GM23338 (cell line): ENCODE measurements at regions not wholly inside any gene's neighbourhood (a gene's known extent, or its start where the extent isn't known, plus 50 kb on each side); places are given as distances from the start of the nearest gene placed in this dataset.

ENCODE experiments used
- ATAC-seq: fragments of 200-7000 bp; cut with Tn5 transposase; 3 replicates; pipeline ENCODE4 v1.9.1; 2020
- DNase-seq: peaks from one replicate; pipeline ENCODE4 v3.0.0-alpha.2; 2015; ENCODE audit warnings: low spot score
- H2AFZ ChIP-seq: fragments of 200-600 bp; sonication (generic); 2 replicates; pipeline ENCODE4 v1.8.0; 2016; ENCODE audit warnings: antibody characterized with exemption, mild to moderate bottlenecking, moderate library complexity
- H3F3A ChIP-seq: fragments of 200-600 bp; sonication (generic); replicated peaks from 2 replicates; pipeline ENCODE4 v1.8.0; 2017; ENCODE audit warnings: antibody characterized with exemption, mixed run types, low read depth
- H3K27ac ChIP-seq: fragments of 200-600 bp; sonication (generic); 2 replicates; pipeline ENCODE4 v1.6.1; 2016; ENCODE audit warnings: low read depth
- H3K27me3 ChIP-seq: fragments of 200-600 bp; sonication (generic); 2 replicates; pipeline ENCODE4 v1.8.0; 2016; ENCODE audit warnings: mild to moderate bottlenecking, mixed run types, moderate library complexity; ENCODE audit not compliant: insufficient read depth
- H3K36me3 ChIP-seq: fragments of 200-600 bp; sonication (generic); 2 replicates; pipeline ENCODE4 v1.8.0; 2016; ENCODE audit warnings: mild to moderate bottlenecking; ENCODE audit not compliant: insufficient read depth
- H3K4me1 ChIP-seq: fragments of 200-600 bp; sonication (generic); 2 replicates; pipeline ENCODE4 v1.8.0; 2016; ENCODE audit warnings: mild to moderate bottlenecking, moderate library complexity; ENCODE audit not compliant: insufficient read depth
- H3K4me2 ChIP-seq: fragments of 200-600 bp; sonication (generic); 2 replicates; pipeline ENCODE4 v1.7.1; 2017; ENCODE audit warnings: mixed run types
- H3K4me3 ChIP-seq: fragments of 200-600 bp; sonication (generic); 2 replicates; pipeline ENCODE4 v1.6.1; 2016; ENCODE audit warnings: mixed run types
- H3K79me2 ChIP-seq: fragments of 200-600 bp; sonication (generic); replicated peaks from 2 replicates; pipeline ENCODE4 v1.8.0; 2017; ENCODE audit warnings: mild to moderate bottlenecking; ENCODE audit not compliant: insufficient read depth
- H3K9me2 ChIP-seq: fragments of 200-600 bp; sonication (generic); 2 replicates; pipeline ENCODE4 v1.8.0; 2017; ENCODE audit not compliant: insufficient read depth
- H4K20me1 ChIP-seq: fragments of 200-600 bp; sonication (generic); replicated peaks from 2 replicates; pipeline ENCODE4 v1.8.0; 2017; ENCODE audit warnings: mild to moderate bottlenecking; ENCODE audit not compliant: insufficient read depth
- H3K27ac Mint-ChIP-seq: 2 replicates; pipeline ENCODE4 v1.8.0; 2020; ENCODE audit warnings: inconsistent platforms, mild to moderate bottlenecking, moderate library complexity, mixed read lengths
- H3K27me3 Mint-ChIP-seq: 3 replicates; pipeline ENCODE4 v1.8.0; 2022; ENCODE audit warnings: low read depth, mild to moderate bottlenecking, moderate library complexity, mixed read lengths, inconsistent platforms; ENCODE audit not compliant: insufficient read depth, poor library complexity
- H3K36me3 Mint-ChIP-seq: 3 replicates; pipeline ENCODE4 v1.8.0; 2021; ENCODE audit warnings: low read depth, mild to moderate bottlenecking, inconsistent platforms, moderate library complexity, mixed read lengths
- H3K4me1 Mint-ChIP-seq: 3 replicates; pipeline ENCODE4 v1.8.0; 2020; ENCODE audit warnings: mild to moderate bottlenecking, inconsistent platforms, mixed read lengths
- H3K4me3 Mint-ChIP-seq: 3 replicates; pipeline ENCODE4 v1.8.0; 2021; ENCODE audit warnings: moderate library complexity, mild to moderate bottlenecking, inconsistent platforms, mixed read lengths
- H3K9me3 Mint-ChIP-seq: 3 replicates; pipeline ENCODE4 v1.8.0; 2020; ENCODE audit warnings: moderate library complexity, mild to moderate bottlenecking, inconsistent platforms, mixed read lengths
- CREB1 ChIP-seq: fragments of 250-450 bp; sonication (Bioruptor Pico); IDR thresholded peaks from 2 replicates; pipeline ENCODE4 v1.5.0; 2020; ENCODE audit warnings: low read depth, mild to moderate bottlenecking, moderate library complexity
- ETS1 ChIP-seq: IDR thresholded peaks from 2 replicates; pipeline ENCODE4 v1.6.1; 2016; ENCODE audit warnings: antibody characterized with exemption
- EZH2 ChIP-seq: fragments of 200-600 bp; sonication (generic); IDR thresholded peaks from one replicate; pipeline ENCODE4 v1.8.0; 2017; ENCODE audit warnings: antibody characterized with exemption, mild to moderate bottlenecking, low read depth; ENCODE audit not compliant: unreplicated experiment
- JUNB ChIP-seq: IDR thresholded peaks from one replicate; pipeline ENCODE4 v1.6.1; 2016; ENCODE audit warnings: antibody characterized with exemption; ENCODE audit not compliant: unreplicated experiment
- NANOG ChIP-seq: IDR thresholded peaks from 2 replicates; pipeline ENCODE4 v1.6.1; 2016; ENCODE audit warnings: antibody characterized with exemption, borderline replicate concordance
- REST ChIP-seq: IDR thresholded peaks from one replicate; pipeline ENCODE4 v1.6.1; 2018; ENCODE audit warnings: antibody characterized with exemption; ENCODE audit not compliant: unreplicated experiment
- STAT1 ChIP-seq: IDR thresholded peaks from one replicate; pipeline ENCODE4 v1.6.1; 2016; ENCODE audit warnings: antibody characterized with exemption; ENCODE audit not compliant: unreplicated experiment
- ZNF114 ChIP-seq: fragments of 250-450 bp; sonication (Bioruptor Pico); IDR thresholded peaks from 2 replicates; pipeline ENCODE4 v1.5.0; 2020; ENCODE audit warnings: mild to moderate bottlenecking, moderate library complexity
- ZNF331 ChIP-seq: fragments of 250-450 bp; sonication (Bioruptor Pico); IDR thresholded peaks from 2 replicates; pipeline ENCODE4 v1.5.0; 2020; ENCODE audit warnings: low read depth, mild to moderate bottlenecking, moderate library complexity
- ZNF462 ChIP-seq: fragments of 250-450 bp; sonication (Bioruptor Pico); IDR thresholded peaks from 2 replicates; pipeline ENCODE4 v1.5.0; 2020; ENCODE audit warnings: mild to moderate bottlenecking, moderate library complexity

GRCh38 chr3:143184099-143184498, 64.5 kb downstream of the CHST2 start:
- TF ChIP-seq CREB1 (no peak), JUNB (no peak), STAT1 (no peak)
- peaks cover 4% of the 10 kb centered on the region; the same call in 2 of the 3 replicates for H3K9me3 Mint-ChIP-seq
- H3K36me3 Mint-ChIP-seq, result no peaks in the 10 kb centered on the region
- peaks cover 2% of the 10 kb centered on the region for H3K27me3 Mint-ChIP-seq
- no peaks in the 10 kb centered on the region for H3K79me2 ChIP-seq
- H2AFZ ChIP-seq, result no peak overlapping the region
- no peaks in the 10 kb centered on the region for H3K27me3 ChIP-seq
- H3K4me3 Mint-ChIP-seq, result no peak overlapping the region
- H3K4me2 ChIP-seq, result no peak overlapping the region
- DNase-seq (no peak), ATAC-seq (no peak)
- no peaks in the 10 kb centered on the region for H3K4me1 ChIP-seq
- no peak overlapping the region for H3K4me3 ChIP-seq
- H3K27ac Mint-ChIP-seq, result no peak overlapping the region
- H3K27ac ChIP-seq, result no peak overlapping the region
- no peaks in the 10 kb centered on the region for H3F3A ChIP-seq
- no peaks in the 10 kb centered on the region for H3K4me1 Mint-ChIP-seq
- H3K36me3 ChIP-seq, result no peaks in the 10 kb centered on the region
- no peaks in the 10 kb centered on the region for H4K20me1 ChIP-seq
- H3K9me2 ChIP-seq, result peaks cover 2% of the 10 kb centered on the region; the same call in 1 of the 2 replicates

- H3K36me3 ChIP-seq, result no peaks in the 10 kb centered on the region
- TF ChIP-seq ETS1 (no peak), CREB1 (no peak), ZNF462 (CRISPR knock-in tag) (no peak), ZNF331 (CRISPR knock-in tag) (no peak), ZNF114 (CRISPR knock-in tag) (no peak), NANOG (no peak), REST (no peak), EZH2 (no peak), STAT1 (no peak)
Measured at GRCh38 chr3:143185401-143185800, 65.8 kb downstream of the CHST2 start.

More at GRCh38 chr3:143185401-143185800, 65.8 kb downstream of the CHST2 start:
- Histone ChIP-seq H4K20me1 (no peaks in the 10 kb centered on the region), H3K4me3 (no peak overlapping the region), H2AFZ (no peak overlapping the region), H3K4me1 (no peaks in the 10 kb centered on the region), H3K9me2 (peaks cover 8% of the 10 kb centered on the region; the same call in 1 of the 2 replicates), H3K27ac (no peak overlapping the region), H3K27me3 (no peaks in the 10 kb centered on the region), H3F3A (no peaks in the 10 kb centered on the region), H3K79me2 (no peaks in the 10 kb centered on the region), H3K4me2 (no peak overlapping the region)
- no peak overlapping the region for H3K27ac Mint-ChIP-seq
- no peak for ATAC-seq
- H3K36me3 Mint-ChIP-seq, result no peaks in the 10 kb centered on the region
- no peak overlapping the region for H3K4me3 Mint-ChIP-seq
- peaks cover 2% of the 10 kb centered on the region for H3K27me3 Mint-ChIP-seq
- no peak for DNase-seq
- peaks cover 4% of the 10 kb centered on the region; the same call in 2 of the 3 replicates for H3K9me3 Mint-ChIP-seq
- H3K4me1 Mint-ChIP-seq, result no peaks in the 10 kb centered on the region
